GM20431 (cell line): ENCODE measurements at regions not wholly inside any gene's neighbourhood (a gene's known extent, or its start where the extent isn't known, plus 50 kb on each side); places are given as distances from the start of the nearest gene placed in this dataset.

Source experiments
- in situ Hi-C: fragments of 300-500 bp; cut with MseI, MboI; formaldehyde crosslinking; loops from one replicate; pipeline ENCODE4 v1.15.0; 2020; ENCODE audit warnings: low sequenced_read_pairs; ENCODE audit not compliant: unreplicated experiment

- in situ Hi-C loops, result no loop called here
Observed at GRCh38 chr3:106533788-106534160, 665.0 kb upstream of the CBLB start.

GRCh38 chr3:106534206-106534605 is 665.4 kb upstream of the CBLB start:
- in situ Hi-C loops, result no loop called here

- in situ Hi-C loops, result no loop called here
Observed at GRCh38 chr3:106540743-106541142, 671.9 kb upstream of the CBLB start.

GRCh38 chr3:106542101-106542769 is 673.4 kb upstream of the CBLB start:
- in situ Hi-C loops, result no loop called here

GRCh38 chr3:106552351-106553043 is 683.7 kb upstream of the CBLB start:
- in situ Hi-C loops, result no loop called here

GRCh38 chr3:106560451-106560966 is 691.7 kb upstream of the CBLB start:
- in situ Hi-C loops, result no loop called here

GRCh38 chr3:106566277-106566676 is 697.5 kb upstream of the CBLB start:
- in situ Hi-C loops, result no loop called here

GRCh38 chr3:106570426-106570825 is 701.6 kb upstream of the CBLB start:
- in situ Hi-C loops, result no loop called here

- in situ Hi-C loops, result no loop called here
Observed at GRCh38 chr3:106573605-106574004, 704.8 kb upstream of the CBLB start.

GRCh38 chr3:106575029-106575428 is 706.2 kb upstream of the CBLB start:
- in situ Hi-C loops, result no loop called here

GRCh38 chr3:106577241-106577640 is 708.4 kb upstream of the CBLB start:
- in situ Hi-C loops, result no loop called here

- in situ Hi-C loops, result no loop called here
Observed at GRCh38 chr3:106578911-106579310, 710.1 kb upstream of the CBLB start.

- in situ Hi-C loops, result no loop called here
Observed at GRCh38 chr3:106582151-106582550, 713.3 kb upstream of the CBLB start.

- in situ Hi-C loops, result no loop called here
Observed at GRCh38 chr3:106587551-106587950, 718.7 kb upstream of the CBLB start.

GRCh38 chr3:106588739-106589138 is 719.9 kb upstream of the CBLB start:
- in situ Hi-C loops, result no loop called here

GRCh38 chr3:106589311-106589942 is 720.6 kb upstream of the CBLB start:
- in situ Hi-C loops, result no loop called here

GRCh38 chr3:106590216-106590615 is 721.4 kb upstream of the CBLB start:
- in situ Hi-C loops, result no loop called here

GRCh38 chr3:106593381-106593780 is 724.6 kb upstream of the CBLB start:
- in situ Hi-C loops, result no loop called here

- in situ Hi-C loops, result loop anchor here (25.0 kb wide), 1 partner anchor 922 kb away; no protein-coding TSS in a partner anchor
Observed at GRCh38 chr3:106609666-106610301, 741.0 kb upstream of the CBLB start.

GRCh38 chr3:106610362-106610959 is 741.6 kb upstream of the CBLB start:
- in situ Hi-C loops, result loop anchor here (25.0 kb wide), 1 partner anchor 923 kb away; no protein-coding TSS in a partner anchor
